PFSK-1 (cell line): ENCODE measurements at regions not wholly inside any gene's neighbourhood (a gene's known extent, or its start where the extent isn't known, plus 50 kb on each side); places are given as distances from the start of the nearest gene placed in this dataset.

Experiments used
- FOXP2 ChIP-seq: optimal IDR thresholded peaks from 2 replicates; pipeline ENCODE3; 2011; ENCODE audit warnings: borderline replicate concordance, control low read depth, inconsistent platforms; ENCODE audit not compliant: insufficient read depth; ENCODE audit errors: extremely low read length, extremely low read depth
- POLR2AphosphoS5 ChIP-seq: IDR thresholded peaks from 2 replicates; pipeline ENCODE4 v1.6.1; 2012; ENCODE audit warnings: low read depth, mild to moderate bottlenecking, control low read depth, low read length, moderate library complexity
- REST ChIP-seq, 2 experiments: IDR thresholded peaks; 2 replicates each; pipeline versions ENCODE4 v1.6.1 to v1.8.0; 2011 to 2012; ENCODE audit warnings: low read depth in 2 of 2, low read length in 2 of 2, control low read depth in 1 of 2, inconsistent platforms in 1 of 2, mild to moderate bottlenecking in 1 of 2, moderate library complexity in 1 of 2; ENCODE audit not compliant: insufficient read depth in 1 of 2
- SIN3A ChIP-seq: IDR thresholded peaks from 2 replicates; pipeline ENCODE4 v1.6.1; 2012; ENCODE audit warnings: mild to moderate bottlenecking, low read length, moderate library complexity, borderline replicate concordance; ENCODE audit not compliant: insufficient read depth
- TAF1 ChIP-seq: IDR thresholded peaks from 2 replicates; pipeline ENCODE4 v1.6.1; 2012; ENCODE audit warnings: low read length, control low read depth, borderline replicate concordance; ENCODE audit not compliant: insufficient read depth

- TF ChIP-seq TAF1 (no peak), SIN3A (no peak), FOXP2 (no peak), REST (IDR thresholded peaks at IDR 0.05; ENCODE audit: insufficient read depth in 1 of 2, low read depth in 2 of 2, low read length in 2 of 2) (no peak), POLR2AphosphoS5 (no peak)
Observed at GRCh38 chr19:56969759-56970178, 129.2 kb upstream of the PEG3 start.

GRCh38 chr19:56971230-56971629 lies 130.7 kb upstream of the PEG3 start:
- no peak for TF ChIP-seq SIN3A
- no peak for TF ChIP-seq POLR2AphosphoS5
- no peak for TF ChIP-seq TAF1
- no peak for TF ChIP-seq REST (IDR thresholded peaks at IDR 0.05; ENCODE audit: insufficient read depth in 1 of 2, low read depth in 2 of 2, low read length in 2 of 2)
- no peak for TF ChIP-seq FOXP2

GRCh38 chr19:56972291-56972841 lies 131.8 kb upstream of the PEG3 start:
- TF ChIP-seq SIN3A (no peak), REST (IDR thresholded peaks at IDR 0.05; ENCODE audit: insufficient read depth in 1 of 2, low read depth in 2 of 2, low read length in 2 of 2) (no peak), POLR2AphosphoS5 (no peak), TAF1 (no peak), FOXP2 (no peak)

GRCh38 chr19:56973713-56974555 lies 133.4 kb upstream of the PEG3 start:
- TF ChIP-seq TAF1 (no peak), SIN3A (no peak), FOXP2 (no peak), REST (IDR thresholded peaks at IDR 0.05; ENCODE audit: insufficient read depth in 1 of 2, low read depth in 2 of 2, low read length in 2 of 2) (no peak), POLR2AphosphoS5 (no peak)
